HFFc6 (cell line): ENCODE measurements at regions not wholly inside any gene's neighbourhood (a gene's known extent, or its start where the extent isn't known, plus 50 kb on each side); places are given as distances from the start of the nearest gene placed in this dataset.

Experiments used
- DNase-seq: peaks from one replicate; pipeline ENCODE4 v3.0.0-alpha.2; 2018
- H3K27ac Mint-ChIP-seq: 2 replicates; pipeline ENCODE4 v1.8.0; 2020; ENCODE audit warnings: mild to moderate bottlenecking, mixed read lengths
- H3K27me3 Mint-ChIP-seq: 2 replicates; pipeline ENCODE4 v1.8.0; 2021; ENCODE audit warnings: mild to moderate bottlenecking, moderate library complexity, mixed read lengths; ENCODE audit not compliant: insufficient read depth
- H3K36me3 Mint-ChIP-seq: 2 replicates; pipeline ENCODE4 v1.8.0; 2021; ENCODE audit warnings: low read depth, mixed read lengths
- H3K4me1 Mint-ChIP-seq: 2 replicates; pipeline ENCODE4 v1.8.0; 2020; ENCODE audit warnings: low read depth, mixed read lengths
- H3K4me3 Mint-ChIP-seq: 2 replicates; pipeline ENCODE4 v1.8.0; 2020; ENCODE audit warnings: mild to moderate bottlenecking, moderate library complexity, mixed read lengths
- H3K9me3 Mint-ChIP-seq: 2 replicates; pipeline ENCODE4 v1.8.0; 2020; ENCODE audit warnings: mild to moderate bottlenecking, mixed read lengths
- CTCF ChIP-seq: fragments of 200-600 bp; sonication (generic); IDR thresholded peaks from 2 replicates; pipeline ENCODE4 v1.5.0; 2021; ENCODE audit warnings: antibody characterized with exemption, mild to moderate bottlenecking

DNA sequence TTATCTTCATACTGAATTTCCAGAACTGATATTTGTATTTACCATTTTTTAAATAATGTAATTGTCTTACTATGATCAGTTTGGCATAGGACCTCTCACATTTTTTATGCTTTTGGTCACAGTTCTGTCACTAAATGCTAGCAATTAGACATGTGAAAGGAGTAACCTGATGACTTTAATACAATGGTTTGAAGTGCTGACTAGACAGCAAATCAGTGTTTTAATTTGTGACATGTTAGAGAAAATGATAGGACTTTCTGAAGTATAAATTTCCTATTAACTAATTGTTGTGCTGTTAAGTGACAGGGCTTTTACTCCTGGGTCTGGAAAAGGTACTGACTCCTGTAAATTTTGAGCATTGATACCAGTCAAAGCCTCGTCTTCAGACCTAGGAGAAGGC is 117.5 kb downstream of the ZNF330 start:
- peaks cover 34% of the 10 kb centered on the region for H3K4me1 Mint-ChIP-seq
- no peak for DNase-seq
- no peaks in the 10 kb centered on the region for H3K36me3 Mint-ChIP-seq
- TF ChIP-seq CTCF: no peak
- H3K27ac Mint-ChIP-seq: no peak overlapping the region
- H3K27me3 Mint-ChIP-seq: no peaks in the 10 kb centered on the region; the same call in 1 of the 2 replicates
- H3K9me3 Mint-ChIP-seq: no peaks in the 10 kb centered on the region
- H3K4me3 Mint-ChIP-seq: no peak overlapping the region

DNA sequence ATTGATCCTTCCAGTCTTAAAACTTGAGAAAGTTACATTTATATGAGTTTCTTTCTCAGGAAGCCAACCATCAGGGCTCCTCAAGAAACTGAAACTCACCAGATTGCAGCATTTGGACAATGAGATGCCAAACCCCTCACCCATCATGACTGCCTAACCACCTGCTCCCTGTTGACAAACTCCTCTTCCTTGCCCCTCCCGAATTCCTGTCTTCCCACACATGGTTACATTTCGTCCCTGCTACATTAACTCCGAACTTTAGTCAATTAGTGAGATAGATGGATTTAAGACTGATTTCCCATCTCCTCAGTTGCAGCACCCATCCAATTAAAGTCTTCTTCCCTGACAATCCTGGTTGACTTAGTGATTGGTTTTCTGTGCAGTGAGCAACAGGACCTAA is 118.7 kb downstream of the ZNF330 start:
- no peak overlapping the region for H3K4me3 Mint-ChIP-seq
- DNase-seq: no peak

GRCh38 chr4:141339966-141340365 is 119.3 kb downstream of the ZNF330 start:
- DNase-seq: peak; percentile 11
- Mint-ChIP-seq H3K9me3 (no peaks in the 10 kb centered on the region), H3K4me1 (peaks cover 23% of the 10 kb centered on the region), H3K27ac (no peak overlapping the region), H3K36me3 (no peaks in the 10 kb centered on the region), H3K27me3 (no peaks in the 10 kb centered on the region; the same call in 1 of the 2 replicates), H3K4me3 (no peak overlapping the region)
- no peak for TF ChIP-seq CTCF

More for the DNA sequence above, 118.7 kb downstream of the ZNF330 start:
- TF ChIP-seq CTCF: no peak
- peaks cover 25% of the 10 kb centered on the region for H3K4me1 Mint-ChIP-seq
- H3K9me3 Mint-ChIP-seq: no peaks in the 10 kb centered on the region
- H3K27ac Mint-ChIP-seq: no peak overlapping the region
- H3K36me3 Mint-ChIP-seq: no peaks in the 10 kb centered on the region
- no peaks in the 10 kb centered on the region; the same call in 1 of the 2 replicates for H3K27me3 Mint-ChIP-seq

- peaks cover 23% of the 10 kb centered on the region for H3K4me1 Mint-ChIP-seq
These were observed 119.8 kb downstream of the ZNF330 start for GRCh38 chr4:141340458-141340857.

DNA sequence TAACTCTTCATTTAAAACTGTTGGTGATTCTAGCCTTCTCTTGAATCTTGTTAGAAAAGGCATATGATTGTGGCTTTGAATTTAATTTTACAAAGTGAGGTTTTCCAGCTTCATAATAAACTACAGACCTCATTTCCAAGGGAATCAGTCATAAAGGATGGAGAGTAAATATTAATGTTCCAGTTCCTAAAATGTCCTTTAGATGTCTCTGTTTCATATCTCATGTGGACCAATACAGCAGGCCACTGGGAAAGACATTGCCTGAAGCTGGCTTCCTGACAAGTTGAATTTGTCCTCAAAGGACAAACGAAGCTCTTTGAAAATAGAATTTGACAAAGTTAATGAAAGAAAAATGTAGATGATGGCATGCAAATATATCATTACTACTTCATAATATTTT is 125.4 kb downstream of the ZNF330 start:
- no peaks in the 10 kb centered on the region for H3K36me3 Mint-ChIP-seq
- no peaks in the 10 kb centered on the region for H3K27me3 Mint-ChIP-seq
- peak; percentile 68 for DNase-seq

More at GRCh38 chr4:141340458-141340857, 119.8 kb downstream of the ZNF330 start:
- Mint-ChIP-seq H3K27ac (no peak overlapping the region), H3K4me3 (no peak overlapping the region), H3K36me3 (no peaks in the 10 kb centered on the region), H3K9me3 (no peaks in the 10 kb centered on the region), H3K27me3 (no peaks in the 10 kb centered on the region; the same call in 1 of the 2 replicates)
- no peak for DNase-seq
- TF ChIP-seq CTCF: no peak

More for the DNA sequence above, 125.4 kb downstream of the ZNF330 start:
- peak; percentile 79 for TF ChIP-seq CTCF
- no peaks in the 10 kb centered on the region for H3K9me3 Mint-ChIP-seq
- peaks cover 54% of the 10 kb centered on the region for H3K4me1 Mint-ChIP-seq
- no peak overlapping the region for H3K27ac Mint-ChIP-seq
- H3K4me3 Mint-ChIP-seq: no peak overlapping the region
